ENCODE measurements at regions not wholly inside any gene's neighbourhood (a gene's known extent, or its start where the extent isn't known, plus 50 kb on each side); places are given as distances from the start of the nearest gene placed in this dataset.

- no peak for TF ChIP-seq POLR2A (IDR thresholded peaks at IDR 0.05)
- TF ChIP-seq CTCF (IDR thresholded peaks at IDR 0.05): no peak
These were observed 291.5 kb downstream of the TDRD15 start for GRCh38 chr2:21415234-21415633.
